Suprapubic skin (tissue), 3 donors: ENCODE measurements at regions not wholly inside any gene's neighbourhood (a gene's known extent, or its start where the extent isn't known, plus 50 kb on each side); places are given as distances from the start of the nearest gene placed in this dataset.

Experiments
- EP300 ChIP-seq: sonication (generic); formaldehyde crosslinking; IDR thresholded peaks from one replicate; pipeline ENCODE4 v1.6.1; 2017; ENCODE audit warnings: antibody characterized with exemption
- POLR2A ChIP-seq, 2 donors: fragments of 450-650 bp; IDR thresholded peaks; one replicate each; pipeline ENCODE4 v1.6.1; 2017; ENCODE audit warnings: antibody characterized with exemption in 2 of 2, mild to moderate bottlenecking in 2 of 2, moderate library complexity in 2 of 2
- TF ChIP-seq, protein P1 (sequence below), 2 donors: fragments of 200-600 bp in 1 of 2; fragments of 450-650 bp in 1 of 2; sonication (generic) in 1 of 2; IDR thresholded peaks; one replicate each; pipeline ENCODE4 v1.5.1; 2016 to 2019; ENCODE audit warnings: antibody characterized with exemption in 2 of 2, mild to moderate bottlenecking in 1 of 2, moderate library complexity in 1 of 2

- TF ChIP-seq, protein P1, sequence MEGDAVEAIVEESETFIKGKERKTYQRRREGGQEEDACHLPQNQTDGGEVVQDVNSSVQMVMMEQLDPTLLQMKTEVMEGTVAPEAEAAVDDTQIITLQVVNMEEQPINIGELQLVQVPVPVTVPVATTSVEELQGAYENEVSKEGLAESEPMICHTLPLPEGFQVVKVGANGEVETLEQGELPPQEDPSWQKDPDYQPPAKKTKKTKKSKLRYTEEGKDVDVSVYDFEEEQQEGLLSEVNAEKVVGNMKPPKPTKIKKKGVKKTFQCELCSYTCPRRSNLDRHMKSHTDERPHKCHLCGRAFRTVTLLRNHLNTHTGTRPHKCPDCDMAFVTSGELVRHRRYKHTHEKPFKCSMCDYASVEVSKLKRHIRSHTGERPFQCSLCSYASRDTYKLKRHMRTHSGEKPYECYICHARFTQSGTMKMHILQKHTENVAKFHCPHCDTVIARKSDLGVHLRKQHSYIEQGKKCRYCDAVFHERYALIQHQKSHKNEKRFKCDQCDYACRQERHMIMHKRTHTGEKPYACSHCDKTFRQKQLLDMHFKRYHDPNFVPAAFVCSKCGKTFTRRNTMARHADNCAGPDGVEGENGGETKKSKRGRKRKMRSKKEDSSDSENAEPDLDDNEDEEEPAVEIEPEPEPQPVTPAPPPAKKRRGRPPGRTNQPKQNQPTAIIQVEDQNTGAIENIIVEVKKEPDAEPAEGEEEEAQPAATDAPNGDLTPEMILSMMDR (IDR thresholded peaks at IDR 0.05) = no peak
- no peak for TF ChIP-seq POLR2A (IDR thresholded peaks at IDR 0.05)
- no peak for TF ChIP-seq EP300
Measured at GRCh38 chr15:25247407-25248038, 191.3 kb downstream of the UBE3A start.
